Skin epidermis (tissue), 12 donors: ENCODE measurements at regions not wholly inside any gene's neighbourhood (a gene's known extent, or its start where the extent isn't known, plus 50 kb on each side); places are given as distances from the start of the nearest gene placed in this dataset.

Experiments used
- H3K27ac ChIP-seq, 21 experiments: fragments of 200-600 bp; sonication (generic) in 11 of 21; one replicate each; pipeline ENCODE4 v1.5.0; 2020; ENCODE audit warnings: mild to moderate bottlenecking in 3 of 21, inconsistent platforms in 2 of 21, moderate library complexity in 2 of 21
- H3K4me3 ChIP-seq, 7 experiments: fragments of 200-600 bp; sonication (generic) in 2 of 7; one replicate each; pipeline ENCODE4 v1.5.0; 2020; ENCODE audit warnings: inconsistent platforms in 2 of 7, mild to moderate bottlenecking in 2 of 7, moderate library complexity in 1 of 7

GRCh38 chr3:99084156-99084555 is 182.7 kb upstream of the DCBLD2 start:
- Histone ChIP-seq H3K27ac (no peak overlapping the region), H3K4me3 (no peak overlapping the region)

GRCh38 chr3:99071096-99071495 is 169.6 kb upstream of the DCBLD2 start:
- H3K4me3 ChIP-seq: no peak overlapping the region
- H3K27ac ChIP-seq: no peak overlapping the region

- Histone ChIP-seq H3K27ac (no peak overlapping the region), H3K4me3 (no peak overlapping the region)
Measured at GRCh38 chr3:99069973-99070372, 168.5 kb upstream of the DCBLD2 start.

GRCh38 chr3:99066863-99067262 is 165.4 kb upstream of the DCBLD2 start:
- H3K4me3 ChIP-seq: no peak overlapping the region
- no peak overlapping the region for H3K27ac ChIP-seq

GRCh38 chr3:99049164-99049563 is 147.7 kb upstream of the DCBLD2 start:
- no peak overlapping the region for H3K27ac ChIP-seq
- no peak overlapping the region for H3K4me3 ChIP-seq

- Histone ChIP-seq H3K4me3 (no peak overlapping the region), H3K27ac (no peak overlapping the region)
Measured at GRCh38 chr3:99041747-99042146, 140.3 kb upstream of the DCBLD2 start.

- Histone ChIP-seq H3K4me3 (no peak overlapping the region), H3K27ac (no peak overlapping the region)
Measured at GRCh38 chr3:99031778-99032177, 130.3 kb upstream of the DCBLD2 start.

GRCh38 chr3:99023590-99024192 is 122.2 kb upstream of the DCBLD2 start:
- Histone ChIP-seq H3K27ac (no peak overlapping the region), H3K4me3 (no peak overlapping the region)

GRCh38 chr3:99021466-99021865 is 120.0 kb upstream of the DCBLD2 start:
- Histone ChIP-seq H3K27ac (no peak overlapping the region), H3K4me3 (no peak overlapping the region)

- H3K4me3 ChIP-seq: no peak overlapping the region
Measured at GRCh38 chr3:99016452-99016851, 115.0 kb upstream of the DCBLD2 start.

GRCh38 chr3:99013777-99014315 is 112.4 kb upstream of the DCBLD2 start:
- no peak overlapping the region for H3K4me3 ChIP-seq
- H3K27ac ChIP-seq: no peak overlapping the region

More at GRCh38 chr3:99016452-99016851, 115.0 kb upstream of the DCBLD2 start:
- no peak overlapping the region for H3K27ac ChIP-seq

- Histone ChIP-seq H3K27ac (no peak overlapping the region), H3K4me3 (no peak overlapping the region)
Measured at GRCh38 chr3:99013077-99013476, 111.6 kb upstream of the DCBLD2 start.

GRCh38 chr3:99012051-99012450 is 110.6 kb upstream of the DCBLD2 start:
- Histone ChIP-seq H3K4me3 (no peak overlapping the region), H3K27ac (no peak overlapping the region)

- H3K4me3 ChIP-seq: no peak overlapping the region
- H3K27ac ChIP-seq: no peak overlapping the region
Measured at GRCh38 chr3:99009851-99010250, 108.4 kb upstream of the DCBLD2 start.

- Histone ChIP-seq H3K27ac (no peak overlapping the region), H3K4me3 (no peak overlapping the region)
Measured at GRCh38 chr3:99006686-99007085, 105.2 kb upstream of the DCBLD2 start.

GRCh38 chr3:98999675-99000074 is 98.2 kb upstream of the DCBLD2 start:
- Histone ChIP-seq H3K4me3 (no peak overlapping the region), H3K27ac (no peak overlapping the region)

GRCh38 chr3:98994128-98994762 is 92.8 kb upstream of the DCBLD2 start:
- no peak overlapping the region for H3K27ac ChIP-seq
- H3K4me3 ChIP-seq: no peak overlapping the region

GRCh38 chr3:98991393-98991792 is 89.9 kb upstream of the DCBLD2 start:
- no peak overlapping the region for H3K27ac ChIP-seq
- no peak overlapping the region for H3K4me3 ChIP-seq

- Histone ChIP-seq H3K4me3 (no peak overlapping the region), H3K27ac (no peak overlapping the region)
Measured at GRCh38 chr3:98990657-98991056, 89.2 kb upstream of the DCBLD2 start.

GRCh38 chr3:98986073-98986472 is 84.6 kb upstream of the DCBLD2 start:
- Histone ChIP-seq H3K27ac (no peak overlapping the region), H3K4me3 (no peak overlapping the region)

GRCh38 chr3:98985431-98985830 is 83.9 kb upstream of the DCBLD2 start:
- Histone ChIP-seq H3K27ac (no peak overlapping the region), H3K4me3 (no peak overlapping the region)

- Histone ChIP-seq H3K27ac (no peak overlapping the region), H3K4me3 (no peak overlapping the region)
Measured at GRCh38 chr3:98984024-98984423, 82.5 kb upstream of the DCBLD2 start.
